Erythroblast (primary cell): ENCODE measurements at regions not wholly inside any gene's neighbourhood (a gene's known extent, or its start where the extent isn't known, plus 50 kb on each side); places are given as distances from the start of the nearest gene placed in this dataset.

Experiments used
- DNase-seq, 2 experiments: peaks; one replicate each; lab custom pipeline; 2025; lab: John Stamatoyannopoulos, UW
- GATA1 ChIP-seq: IDR thresholded peaks from 2 replicates; pipeline ENCODE4 v1.6.1; 2011; ENCODE audit warnings: low read depth, mild to moderate bottlenecking, control low read depth, low read length, moderate library complexity
- POLR2A ChIP-seq: IDR thresholded peaks from 2 replicates; pipeline ENCODE4 v1.6.1; 2011; ENCODE audit warnings: mild to moderate bottlenecking, low read length

- TF ChIP-seq POLR2A, result no peak
- no peak for TF ChIP-seq GATA1
- DNase-seq, result no peak
Observed at GRCh38 chr13:103539721-103540381, 473.6 kb upstream of the SLC10A2 start.

GRCh38 chr13:103539265-103539664, 473.0 kb upstream of the SLC10A2 start:
- DNase-seq, result no peak
- TF ChIP-seq GATA1, result no peak
- TF ChIP-seq POLR2A, result no peak

- DNase-seq, result no peak
- TF ChIP-seq GATA1 (no peak), POLR2A (no peak)
Observed at GRCh38 chr13:103537616-103538015, 471.4 kb upstream of the SLC10A2 start.

GRCh38 chr13:103531278-103531677, 465.1 kb upstream of the SLC10A2 start:
- no peak for DNase-seq
- no peak for TF ChIP-seq GATA1
- TF ChIP-seq POLR2A, result no peak

- no peak for TF ChIP-seq GATA1
- TF ChIP-seq POLR2A, result no peak
- no peak for DNase-seq
Observed at GRCh38 chr13:103528437-103528836, 462.2 kb upstream of the SLC10A2 start.

- no peak for DNase-seq
- TF ChIP-seq POLR2A, result no peak
- TF ChIP-seq GATA1, result no peak
Observed at GRCh38 chr13:103525530-103525929, 459.3 kb upstream of the SLC10A2 start.

GRCh38 chr13:103523858-103524257, 457.6 kb upstream of the SLC10A2 start:
- no peak for DNase-seq
- TF ChIP-seq POLR2A, result no peak
- TF ChIP-seq GATA1, result no peak

- no peak for DNase-seq
- no peak for TF ChIP-seq POLR2A
- TF ChIP-seq GATA1, result no peak
Observed at GRCh38 chr13:103521532-103521931, 455.3 kb upstream of the SLC10A2 start.

- TF ChIP-seq GATA1, result no peak
- no peak for TF ChIP-seq POLR2A
Observed at GRCh38 chr13:103517768-103518102, 451.5 kb upstream of the SLC10A2 start.

GRCh38 chr13:103517066-103517767, 451.0 kb upstream of the SLC10A2 start:
- DNase-seq, result no peak
- TF ChIP-seq POLR2A (no peak), GATA1 (no peak)

More at GRCh38 chr13:103517768-103518102, 451.5 kb upstream of the SLC10A2 start:
- DNase-seq, result no peak

GRCh38 chr13:103516015-103516795, 450.0 kb upstream of the SLC10A2 start:
- no peak for DNase-seq
- TF ChIP-seq POLR2A (no peak), GATA1 (no peak)

GRCh38 chr13:103515410-103515809, 449.2 kb upstream of the SLC10A2 start:
- DNase-seq, result no peak
- TF ChIP-seq POLR2A (no peak), GATA1 (no peak)

- TF ChIP-seq GATA1 (no peak), POLR2A (no peak)
- no peak for DNase-seq
Observed at GRCh38 chr13:103514619-103515018, 448.4 kb upstream of the SLC10A2 start.

GRCh38 chr13:103514188-103514587, 448.0 kb upstream of the SLC10A2 start:
- no peak for DNase-seq
- TF ChIP-seq POLR2A, result no peak
- no peak for TF ChIP-seq GATA1
